HG03442 (cell line): ENCODE measurements at regions not wholly inside any gene's neighbourhood (a gene's known extent, or its start where the extent isn't known, plus 50 kb on each side); places are given as distances from the start of the nearest gene placed in this dataset.
"Not testable (repeated sequence)": the region's sequence is repeated elsewhere in the genome, so short reads cannot be mapped to it uniquely, and the experiment has no call there.

Experiments used
- ATAC-seq: cut with Tn5 transposase; IDR thresholded peaks from one replicate; pipeline ENCODE4 v1.9.1; 2021; ENCODE audit warnings: mild to moderate bottlenecking, moderate library complexity; ENCODE audit not compliant: unreplicated experiment

DNA sequence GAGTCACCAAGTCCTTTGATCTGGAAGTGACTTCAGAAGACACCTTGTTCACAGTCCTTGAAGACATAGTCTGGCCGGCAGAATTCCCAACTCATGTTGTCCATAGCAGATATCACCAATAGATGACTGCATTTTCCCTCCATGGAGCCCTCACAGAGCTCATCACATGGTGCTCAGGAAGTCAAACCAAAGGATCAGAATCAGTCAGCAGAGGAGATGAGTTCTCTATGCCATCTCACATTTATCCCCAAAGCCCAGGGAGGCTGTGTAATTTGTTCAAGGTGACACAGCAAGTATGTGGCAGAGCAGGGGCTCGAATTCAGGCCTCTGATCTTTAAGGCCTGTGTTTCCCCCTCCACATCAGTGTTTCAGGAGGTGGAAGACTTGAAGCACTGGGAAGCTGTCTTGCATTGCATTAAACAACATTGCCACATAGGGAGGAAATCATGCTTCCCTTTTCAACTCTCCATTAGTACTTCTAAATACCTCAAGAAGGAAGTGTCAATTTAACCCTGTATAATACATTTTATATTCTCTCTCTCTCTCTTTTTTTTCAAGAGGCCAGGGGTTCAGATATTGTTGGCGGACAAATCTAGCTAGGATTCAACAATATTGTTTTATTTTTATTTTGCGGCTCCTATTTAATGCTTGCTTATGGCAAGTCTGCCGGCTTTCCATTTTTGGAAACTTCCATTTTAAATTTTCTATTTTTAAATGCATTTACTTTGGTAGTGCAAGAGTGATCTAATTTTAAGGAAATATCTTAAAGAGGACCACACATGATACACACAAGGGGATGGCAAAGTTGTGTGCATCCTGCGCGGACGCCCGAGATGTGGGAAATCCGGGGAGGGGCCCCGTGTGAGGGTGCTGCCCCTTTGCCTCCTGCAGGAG lies 61.9 kb downstream of the NPIPB5 start:
- ATAC-seq, result not testable (repeated sequence)

DNA sequence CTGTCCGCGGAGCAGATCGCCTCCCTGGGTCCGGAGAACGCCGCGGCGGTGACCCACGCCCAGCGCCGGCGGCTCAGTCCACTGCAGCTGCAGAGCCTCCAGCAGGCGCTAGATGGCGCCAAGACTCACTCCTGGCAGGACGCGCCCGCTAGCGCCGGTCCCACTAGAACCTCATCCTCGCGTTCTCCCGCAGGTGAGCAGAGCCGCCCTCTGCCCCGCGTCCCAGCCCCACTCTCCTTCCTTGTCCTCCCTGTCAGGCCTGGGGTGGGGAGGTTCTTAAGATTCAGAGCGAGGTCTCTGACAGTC lies 62.5 kb downstream of the NPIPB5 start:
- peak; percentile 72 for ATAC-seq

GRCh38 chr16:22576506-22576905 lies 65.8 kb downstream of the NPIPB5 start:
- ATAC-seq, result not testable (repeated sequence)

- ATAC-seq, result not testable (repeated sequence)
Observed at GRCh38 chr16:22583195-22583594, 72.5 kb downstream of the NPIPB5 start.

- ATAC-seq, result not testable (repeated sequence)
Observed at GRCh38 chr16:22584459-22584858, 73.8 kb downstream of the NPIPB5 start.

DNA sequence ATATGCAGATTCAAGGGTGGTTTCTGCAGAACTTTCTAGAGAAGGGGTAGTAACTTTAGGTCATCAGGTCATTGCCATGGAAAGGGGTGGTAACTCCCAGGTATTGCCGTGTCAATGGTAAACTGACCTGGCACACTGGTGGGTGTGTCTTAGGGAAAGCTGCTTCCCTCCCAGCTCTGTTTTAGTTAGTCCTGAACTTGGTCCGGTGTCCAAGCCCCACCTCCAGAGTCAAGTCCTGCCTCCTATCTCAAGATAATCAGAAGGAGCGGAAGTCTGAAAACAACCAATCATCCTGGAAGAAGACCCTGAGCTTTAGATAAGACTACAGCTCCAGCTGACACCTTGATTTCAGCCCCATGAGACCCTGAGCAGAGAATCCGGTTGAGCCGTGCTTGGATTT lies 74.2 kb downstream of the NPIPB5 start:
- ATAC-seq, result not testable (repeated sequence)

DNA sequence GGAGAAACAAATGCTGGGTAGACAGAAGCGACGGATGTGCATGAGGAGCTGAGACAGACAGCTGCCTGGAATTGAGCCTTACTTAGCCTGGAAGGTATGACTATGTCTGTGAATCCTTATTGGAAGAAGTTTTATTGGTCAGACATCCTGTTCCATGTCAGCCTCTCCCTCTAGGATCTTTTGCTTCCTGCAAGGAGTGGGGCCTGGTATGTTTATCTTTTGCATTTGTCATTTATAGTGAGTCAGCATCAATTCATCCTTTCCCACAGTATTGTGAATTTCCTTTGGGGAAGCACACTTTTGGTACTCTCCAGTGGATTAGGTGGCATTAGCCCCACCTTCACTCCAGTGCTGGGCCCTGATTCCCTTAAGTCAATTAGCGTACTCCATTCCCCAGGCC lies 74.7 kb downstream of the NPIPB5 start:
- not testable (repeated sequence) for ATAC-seq

GRCh38 chr16:22586732-22587131 lies 76.0 kb downstream of the NPIPB5 start:
- ATAC-seq, result not testable (repeated sequence)

GRCh38 chr16:22589757-22590156 lies 79.1 kb downstream of the NPIPB5 start:
- not testable (repeated sequence) for ATAC-seq

GRCh38 chr16:22596445-22597045 lies 85.9 kb downstream of the NPIPB5 start:
- ATAC-seq, result not testable (repeated sequence)

GRCh38 chr16:22603744-22604143 lies 93.1 kb downstream of the NPIPB5 start:
- not testable (repeated sequence) for ATAC-seq

DNA sequence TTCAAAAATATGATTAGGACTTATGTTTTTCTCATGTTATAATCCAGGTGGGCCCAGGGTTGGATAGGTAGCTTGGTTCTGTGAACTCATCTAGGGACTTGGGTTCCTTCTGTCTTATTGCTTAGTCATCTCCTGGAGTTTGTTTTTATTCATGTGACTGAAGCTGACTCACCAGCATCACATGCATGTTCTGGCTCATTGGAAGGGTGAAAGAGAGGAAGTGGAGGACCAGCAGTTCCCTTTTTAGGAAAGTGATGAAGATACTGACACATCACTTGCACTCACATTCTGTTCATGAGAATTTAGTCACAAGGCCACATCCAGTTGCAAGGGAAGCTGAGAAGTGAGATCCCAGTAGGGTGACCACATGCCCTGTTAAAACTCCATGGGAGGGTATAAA lies 95.9 kb downstream of the NPIPB5 start:
- ATAC-seq, result not testable (repeated sequence)

DNA sequence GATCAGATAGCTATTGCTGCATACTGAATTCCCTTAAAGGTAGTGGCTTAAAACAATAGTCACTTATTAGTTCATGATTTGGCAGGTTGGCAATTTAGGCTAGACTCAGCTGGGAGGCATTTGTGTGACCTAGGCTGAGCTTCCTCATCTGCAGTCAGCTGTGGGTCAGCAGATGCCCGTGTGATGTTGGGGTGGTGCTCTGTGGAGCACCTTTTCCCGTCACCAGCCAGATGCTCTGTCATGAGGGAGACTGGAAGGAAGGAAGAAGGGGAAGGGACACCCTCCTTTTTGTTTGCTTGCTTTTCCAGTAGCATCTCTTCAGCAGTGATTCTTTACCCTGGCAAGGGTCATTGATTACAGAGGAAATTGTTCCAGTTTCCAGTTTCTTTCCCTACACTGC lies 99.1 kb downstream of the NPIPB5 start:
- ATAC-seq, result not testable (repeated sequence)

- not testable (repeated sequence) for ATAC-seq
Observed at GRCh38 chr16:22611128-22611527, 100.4 kb downstream of the NPIPB5 start.

- ATAC-seq, result no peak
Observed at GRCh38 chr16:22614271-22614947, 103.7 kb downstream of the NPIPB5 start.

DNA sequence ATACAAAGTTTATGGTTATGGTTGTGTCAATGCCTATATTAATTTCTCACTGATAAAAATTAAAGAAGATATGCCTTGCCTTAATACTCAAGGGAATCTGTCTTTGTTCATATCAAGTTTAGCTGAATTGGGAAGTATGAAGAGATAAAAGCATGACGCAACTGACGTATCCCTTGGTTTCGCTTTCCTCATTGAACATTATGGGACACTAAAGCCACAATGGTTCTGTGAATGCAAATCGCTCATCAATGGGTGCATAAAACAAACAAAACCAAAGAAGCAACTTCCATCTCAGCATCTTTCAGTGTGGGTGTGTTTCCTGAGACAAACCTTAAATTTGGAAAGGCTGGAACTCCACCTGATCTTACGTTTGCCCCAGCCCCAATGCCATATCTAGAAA lies 108.2 kb downstream of the NPIPB5 start:
- no peak for ATAC-seq

DNA sequence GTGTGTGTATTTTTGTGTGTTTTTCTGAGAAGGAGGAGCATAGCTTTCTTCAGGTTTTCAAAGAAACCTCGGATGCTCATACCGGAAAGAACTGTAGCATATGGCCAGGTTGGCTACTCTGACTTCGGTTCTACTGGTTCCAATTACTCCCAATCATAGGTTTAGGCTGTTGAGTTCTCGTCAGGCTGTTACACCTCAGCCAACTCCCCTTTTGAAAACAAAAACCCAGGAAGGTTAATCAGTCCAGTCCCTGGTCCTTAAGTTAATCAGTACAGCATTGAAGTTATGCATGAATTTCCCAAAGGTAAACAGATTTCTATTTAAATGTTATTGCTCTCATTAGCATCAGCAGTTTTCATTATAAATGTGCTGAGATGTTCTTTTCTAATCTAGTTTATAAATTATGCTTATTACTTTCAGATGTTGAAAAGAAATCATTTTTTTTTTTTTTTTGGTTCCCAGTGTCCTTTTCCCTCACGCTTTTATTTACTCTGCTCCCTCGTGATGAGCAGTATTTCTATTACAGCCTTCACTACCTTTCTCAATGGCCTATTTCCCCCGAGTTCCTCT lies 111.0 kb downstream of the NPIPB5 start:
- ATAC-seq, result no peak

GRCh38 chr16:22622703-22623102 lies 112.0 kb downstream of the NPIPB5 start:
- ATAC-seq, result no peak

- ATAC-seq, result no peak
Observed at GRCh38 chr16:22623351-22623781, 112.7 kb downstream of the NPIPB5 start.

DNA sequence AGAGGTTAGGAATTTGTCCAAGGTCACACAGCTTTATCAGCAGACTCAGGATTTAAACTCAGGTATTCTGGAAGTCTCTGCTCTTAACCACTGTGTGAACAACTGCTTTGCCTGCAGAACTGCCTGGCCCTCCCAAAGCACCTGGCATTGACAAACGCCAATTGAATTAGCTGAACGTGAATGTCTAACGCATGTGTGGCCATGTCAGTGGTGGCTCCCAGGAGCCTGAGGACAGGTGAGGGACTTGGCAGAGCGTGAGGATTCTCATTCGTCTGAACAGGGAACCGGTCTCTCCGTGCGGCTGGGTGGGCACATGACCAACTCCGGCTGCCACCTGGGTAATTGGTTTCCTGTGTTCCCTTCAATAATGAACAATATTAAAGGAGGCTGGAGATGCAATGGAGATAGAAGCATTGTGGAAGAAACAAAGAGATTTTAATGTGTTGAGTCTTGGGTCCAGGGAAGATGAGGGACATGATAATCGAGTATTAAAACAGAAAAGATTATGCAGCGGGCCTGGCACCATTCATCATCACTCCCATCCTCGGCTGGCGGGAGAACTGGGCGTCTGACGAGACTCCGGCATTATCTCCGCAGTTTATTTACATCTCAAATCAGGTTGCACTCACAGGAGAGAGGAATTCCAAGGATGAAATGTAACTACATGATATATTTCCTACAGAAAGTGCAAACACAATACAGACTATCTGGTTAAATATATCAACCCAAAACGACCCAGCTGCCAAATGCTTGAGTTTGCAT lies 113.5 kb downstream of the NPIPB5 start:
- no peak for ATAC-seq
